ENCODE measurements at regions not wholly inside any gene's neighbourhood (a gene's known extent, or its start where the extent isn't known, plus 50 kb on each side); places are given as distances from the start of the nearest gene placed in this dataset.

GRCh38 chr10:1933215-1933614 is 195.9 kb upstream of the ADARB2 start:
- POLR2A ChIA-PET (ENCODE audit: unreplicated experiment), result no interaction called here
- Histone ChIP-seq H3K27ac (ENCODE audit: insufficient read depth, low read length) (no peak overlapping the region), H4K91ac (ENCODE audit: insufficient read depth, low read depth, low read length) (no peak overlapping the region), H2BK120ac (ENCODE audit: low read depth, low read length) (no peak overlapping the region), H3K4ac (ENCODE audit: low read depth, low read length) (no peak overlapping the region), H2BK15ac (ENCODE audit: low read depth, low read length) (no peak overlapping the region), H3K4me3 (ENCODE audit: insufficient read depth, low read depth, low read length) (no peak overlapping the region), H2AK5ac (ENCODE audit: low read depth, low read length) (no peak overlapping the region), H3K27me3 (ENCODE audit: control insufficient read depth, insufficient read depth, low read length) (no peaks in the 10 kb centered on the region), H4K20me1 (ENCODE audit: insufficient read depth, low read length) (no peaks in the 10 kb centered on the region), H3K14ac (replicated peaks; ENCODE audit: low read depth, low read length) (no peak overlapping the region), H3K9ac (ENCODE audit: low read depth, low read length) (no peak overlapping the region), H3K9me1 (ENCODE audit: insufficient read depth, low read length) (no peaks in the 10 kb centered on the region), H2AFZ (replicated peaks; ENCODE audit: low read length, poor library complexity) (no peak overlapping the region), H3K56ac (ENCODE audit: extremely low read depth, insufficient read depth, low read length) (no peak overlapping the region), H3K79me1 (ENCODE audit: low read depth in 1 of 2, low read length in 2 of 2) (no peaks in the 10 kb centered on the region), H3K23ac (ENCODE audit: low read depth, low read length) (no peak overlapping the region), H3K36me3 (ENCODE audit: control insufficient read depth, insufficient read depth, low read length) (no peaks in the 10 kb centered on the region), H3K9me3 (ENCODE audit: control insufficient read depth, insufficient read depth, low read length) (peaks cover 13% of the 10 kb centered on the region; the same call in 1 of the 2 replicates), H3K4me2 (ENCODE audit: low read depth, low read length) (no peak overlapping the region), H3K4me1 (ENCODE audit: control insufficient read depth, insufficient read depth, low read length) (no peaks in the 10 kb centered on the region), H2BK5ac (ENCODE audit: low read depth, low read length, poor library complexity, severe bottlenecking) (no peak overlapping the region), H4K5ac (ENCODE audit: low read depth, low read length) (no peak overlapping the region), H4K8ac (ENCODE audit: low read depth in 2 of 2, low read length in 2 of 2) (no peak overlapping the region), H2BK20ac (ENCODE audit: low read depth, low read length) (no peak overlapping the region), H2AK9ac (replicated peaks; ENCODE audit: low read depth, low read length, poor library complexity) (no peak overlapping the region), H3K18ac (ENCODE audit: low read depth, low read length) (no peak overlapping the region)
- CTCF ChIA-PET, result no interaction called here
- WGBS, 2 experiments (ENCODE audit: extremely low coverage in 2 of 2, insufficient read length in 1 of 2), result no CpG with 5 or more reads among the region's 16 CpGs
- no TSS peak for BruUV-seq (replicated peaks)
- ATAC-seq (ENCODE audit: low read depth), result no peak
- dilution Hi-C loops (cut with HindIII; ENCODE audit: low sequenced_read_pairs, unreplicated experiment) (no loop called here), intact Hi-C loops (cut with micrococcal nuclease) (no loop called here), in situ Hi-C loops (cut with MboI; ENCODE audit: low sequenced_read_pairs) (no loop called here)
- no peak for DNase-seq
- no peak for TF ChIP-seq RCOR1 (IDR thresholded peaks at IDR 0.05; ENCODE audit: insufficient replicate concordance, low read length)
- TF ChIP-seq MXI1 (IDR thresholded peaks at IDR 0.05; ENCODE audit: borderline replicate concordance, low read depth, low read length), result no peak
- no peak for TF ChIP-seq CHD1 (IDR thresholded peaks at IDR 0.05; ENCODE audit: low read depth, low read length)
- no peak for TF ChIP-seq NFE2L2 (IDR thresholded peaks at IDR 0.05; ENCODE audit: low read depth, low read length)
- TF ChIP-seq CEBPB (IDR thresholded peaks at IDR 0.05; ENCODE audit: low read depth, low read length), result no peak
- TF ChIP-seq MAFK (IDR thresholded peaks at IDR 0.05; ENCODE audit: low read depth, low read length), result no peak
- TF ChIP-seq BHLHE40 (IDR thresholded peaks at IDR 0.05; ENCODE audit: low read depth, low read length), result no peak
- TF ChIP-seq MAZ (IDR thresholded peaks at IDR 0.05; ENCODE audit: borderline replicate concordance, low read depth, low read length), result no peak
- TF ChIP-seq POLR2A (IDR thresholded peaks at IDR 0.05; ENCODE audit: low read depth, low read length), result no peak
- no peak for TF ChIP-seq CTCF (conservative IDR thresholded peaks at IDR 0.05; ENCODE audit: low read depth, low read length)
- TF ChIP-seq RAD21 (IDR thresholded peaks at IDR 0.05; ENCODE audit: low read length), result no peak
